GM20431 (cell line): ENCODE measurements at regions not wholly inside any gene's neighbourhood (a gene's known extent, or its start where the extent isn't known, plus 50 kb on each side); places are given as distances from the start of the nearest gene placed in this dataset.

Experiments used
- in situ Hi-C: fragments of 300-500 bp; cut with MseI, MboI; formaldehyde crosslinking; loops from one replicate; pipeline ENCODE4 v1.15.0; 2020; ENCODE audit warnings: low sequenced_read_pairs; ENCODE audit not compliant: unreplicated experiment

DNA sequence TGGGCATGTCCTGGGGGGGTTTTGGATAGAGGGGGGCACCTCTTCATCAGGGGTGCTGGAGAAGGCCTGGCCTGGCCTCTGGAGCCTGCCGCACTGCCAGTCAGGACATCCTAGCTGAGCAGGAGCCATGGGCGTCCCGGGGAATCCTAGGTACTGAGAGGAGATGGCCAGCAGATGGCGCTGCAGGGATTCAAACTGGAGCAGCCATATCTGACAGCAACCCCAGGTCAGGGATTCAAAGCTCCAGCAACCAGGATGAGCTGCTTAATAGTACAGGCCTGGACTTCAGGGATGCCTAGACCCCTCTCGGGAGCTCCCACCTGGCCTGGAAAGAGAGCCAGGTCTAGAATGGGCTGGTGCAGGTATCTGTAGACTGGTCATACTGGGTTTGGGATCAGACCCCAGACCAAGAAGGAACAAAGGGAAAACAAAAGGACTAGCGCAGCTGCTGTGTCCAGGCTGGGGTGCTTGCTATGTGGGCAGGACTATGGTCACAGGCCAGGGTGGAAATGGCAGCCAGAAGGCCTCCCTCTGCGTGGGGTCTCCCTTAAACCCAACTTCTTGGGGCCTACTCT, 306.9 kb upstream of the RBFOX1 start:
- in situ Hi-C loops = no loop called here

DNA sequence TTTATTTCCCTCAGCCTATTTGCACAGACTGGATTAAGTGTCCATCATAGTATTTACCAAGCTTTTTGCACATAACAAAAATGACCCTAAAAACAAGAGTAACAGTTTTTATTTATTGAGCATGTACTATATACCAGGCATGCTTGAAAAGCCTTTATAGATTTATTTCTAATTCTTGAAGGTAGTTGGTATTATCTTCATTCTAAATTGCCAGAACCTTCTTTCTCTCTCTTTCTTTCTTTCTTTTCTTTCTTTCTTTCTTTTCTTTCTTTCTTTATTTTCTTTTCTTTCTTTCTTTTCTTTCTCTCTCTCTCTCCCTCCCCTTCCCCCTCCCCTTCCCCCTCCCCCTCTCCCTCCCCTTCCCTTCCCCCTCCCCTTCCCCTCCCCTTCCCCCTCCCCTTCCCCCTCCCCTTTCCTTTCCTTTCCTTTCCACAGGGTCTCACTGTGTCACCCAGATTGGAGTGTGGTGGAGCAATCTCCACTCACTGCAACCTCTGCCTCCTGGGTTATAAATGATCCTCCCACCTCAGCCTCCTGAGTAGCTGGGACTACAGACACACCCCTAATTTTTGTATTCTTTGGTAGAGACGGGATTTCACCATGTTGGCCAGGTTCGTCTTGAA, 310.9 kb upstream of the RBFOX1 start:
- in situ Hi-C loops = no loop called here

DNA sequence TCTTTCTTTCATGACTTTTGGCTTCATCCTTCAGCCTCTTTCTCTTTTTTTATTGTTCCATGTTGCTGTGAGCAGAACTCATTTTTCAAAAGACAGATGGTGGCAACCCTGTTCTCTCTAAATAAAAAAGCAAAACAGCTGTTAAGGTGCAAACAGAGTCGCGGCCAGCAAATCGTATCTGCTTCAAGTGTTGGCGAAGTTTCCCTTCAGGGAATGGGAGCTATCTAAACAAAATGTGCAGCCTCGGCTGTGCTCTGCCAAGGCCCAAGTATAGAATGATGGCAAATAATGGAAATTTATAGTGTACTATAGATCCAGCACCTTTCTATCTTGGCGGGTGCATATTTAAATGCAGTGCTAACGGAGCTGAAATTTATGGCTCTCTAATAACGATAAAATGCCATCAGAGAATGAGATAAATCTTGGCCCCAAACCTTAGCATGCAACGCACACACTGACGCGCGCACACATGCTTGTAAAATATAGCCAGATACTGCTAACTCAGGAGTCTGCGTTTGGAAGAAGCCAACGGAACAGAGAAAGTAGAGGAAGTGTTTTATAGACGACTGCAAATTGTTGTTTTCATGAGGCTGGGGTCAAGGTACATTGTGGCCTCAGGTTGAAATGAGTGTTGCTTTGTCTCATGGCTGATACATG, 315.5 kb upstream of the RBFOX1 start:
- in situ Hi-C loops = no loop called here

DNA sequence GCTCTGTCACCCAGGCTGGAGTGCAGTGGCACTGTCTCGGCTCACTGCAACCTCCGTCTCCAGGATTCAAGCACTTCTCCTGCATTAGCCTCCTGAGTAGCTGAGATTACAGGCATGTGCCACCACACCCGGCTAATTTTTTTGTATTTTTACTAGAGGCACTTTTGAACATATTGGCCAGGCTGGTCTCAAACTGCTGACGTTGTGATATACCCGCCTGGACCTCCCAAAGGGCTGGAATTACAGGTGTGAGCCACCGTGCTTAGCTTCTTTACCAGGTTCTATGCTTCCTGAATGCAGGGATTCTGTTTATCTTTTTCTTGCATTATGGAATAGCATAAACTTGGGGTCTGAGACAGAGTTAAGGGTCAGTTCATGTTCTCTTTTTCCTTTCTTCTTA, 317.9 kb upstream of the RBFOX1 start:
- in situ Hi-C loops = no loop called here

DNA sequence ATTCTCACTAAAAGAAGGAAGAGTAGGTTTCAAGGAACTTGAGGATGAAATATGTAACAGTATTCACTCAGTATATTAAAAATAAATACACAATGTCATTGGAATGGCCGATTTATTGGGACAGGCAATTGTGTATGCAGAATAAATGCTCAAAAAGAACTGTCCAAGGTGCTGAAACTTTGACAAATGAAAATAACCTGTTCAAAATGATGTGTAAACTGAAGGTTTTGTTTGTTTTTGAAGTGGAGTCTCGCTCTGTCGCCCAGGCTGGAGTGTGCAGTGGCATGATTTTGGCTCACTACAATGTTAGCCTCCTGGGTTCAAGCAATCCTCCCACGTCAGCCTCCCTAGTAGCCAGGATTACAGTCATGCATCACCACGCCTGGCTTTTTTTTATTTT, 318.7 kb upstream of the RBFOX1 start:
- in situ Hi-C loops = no loop called here

DNA sequence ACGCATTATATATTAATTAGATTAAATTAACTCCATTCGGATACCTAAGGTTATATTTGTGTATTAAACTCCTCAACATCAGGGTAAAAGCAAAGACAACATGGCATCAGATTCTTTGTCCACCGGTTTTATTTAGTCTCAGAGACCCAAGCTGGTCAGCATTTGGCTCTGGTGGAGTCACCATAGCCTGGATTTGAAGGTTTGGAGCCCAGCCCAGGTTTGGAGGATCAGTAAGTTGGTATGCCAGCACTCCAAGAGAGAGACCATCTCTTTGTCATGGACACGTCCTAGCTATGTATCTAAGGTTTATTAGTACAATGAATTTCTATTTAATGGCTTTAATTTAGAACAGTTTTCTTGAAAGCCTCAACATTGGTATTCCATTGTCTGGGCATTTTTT, 328.4 kb upstream of the RBFOX1 start:
- in situ Hi-C loops = no loop called here

DNA sequence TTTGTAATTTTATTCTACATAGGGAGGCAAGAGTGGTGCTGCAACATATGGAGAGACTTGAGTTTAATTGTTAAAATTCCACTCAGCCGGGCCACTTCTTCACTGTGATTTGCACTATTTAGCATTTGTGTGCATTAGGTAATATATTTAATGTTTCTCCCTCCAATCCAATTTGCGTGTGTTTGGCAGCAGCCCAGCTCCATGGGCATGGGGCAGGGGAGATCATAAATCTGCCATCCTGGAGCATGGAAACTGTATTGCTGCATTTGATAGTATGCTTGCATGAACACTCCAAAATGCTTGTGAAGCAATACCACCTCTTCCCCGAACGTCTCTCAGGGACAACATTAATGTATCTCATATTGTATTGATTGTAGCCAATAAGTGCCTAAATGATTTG, 339.1 kb upstream of the RBFOX1 start:
- in situ Hi-C loops = no loop called here

DNA sequence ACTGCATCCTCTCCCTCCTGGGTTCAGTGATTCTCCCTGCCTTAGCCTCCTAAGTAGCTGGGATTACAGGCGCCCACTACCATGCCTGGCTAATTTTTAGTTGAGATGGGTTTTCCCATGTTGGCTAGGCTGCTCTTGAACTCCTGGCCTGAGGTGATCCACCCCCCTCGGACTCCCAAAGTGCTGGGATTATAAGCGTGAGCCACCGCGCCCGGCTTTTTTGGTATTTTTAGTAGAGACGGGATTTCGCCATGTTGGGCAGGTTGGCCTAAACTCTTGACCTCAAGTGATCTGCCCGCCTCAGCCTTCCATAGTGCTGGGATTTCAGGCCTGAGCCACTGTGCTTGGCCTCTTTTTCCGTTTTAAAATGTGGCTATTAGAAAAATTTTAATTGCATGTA, 343.8 kb upstream of the RBFOX1 start:
- in situ Hi-C loops = no loop called here

DNA sequence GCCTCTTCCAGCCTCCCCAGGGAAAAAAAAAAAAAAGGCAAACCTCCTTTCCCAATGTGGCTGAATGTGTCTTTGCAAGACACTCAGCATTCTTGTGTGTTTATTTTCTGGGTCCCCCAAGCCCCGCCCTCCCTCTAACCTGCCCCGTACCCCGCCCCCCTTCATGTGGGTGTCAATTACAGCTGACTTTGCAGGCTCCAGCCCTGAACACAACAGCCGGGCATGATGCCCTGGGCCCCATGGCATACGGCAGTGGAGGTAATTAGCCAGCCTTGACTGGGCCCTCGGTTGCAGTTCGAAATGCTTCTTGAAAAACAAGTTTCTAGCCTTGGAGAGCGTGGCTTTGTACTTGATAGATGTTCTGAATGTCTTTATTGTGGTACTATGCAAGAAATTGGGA, 354.7 kb upstream of the RBFOX1 start:
- in situ Hi-C loops = no loop called here

DNA sequence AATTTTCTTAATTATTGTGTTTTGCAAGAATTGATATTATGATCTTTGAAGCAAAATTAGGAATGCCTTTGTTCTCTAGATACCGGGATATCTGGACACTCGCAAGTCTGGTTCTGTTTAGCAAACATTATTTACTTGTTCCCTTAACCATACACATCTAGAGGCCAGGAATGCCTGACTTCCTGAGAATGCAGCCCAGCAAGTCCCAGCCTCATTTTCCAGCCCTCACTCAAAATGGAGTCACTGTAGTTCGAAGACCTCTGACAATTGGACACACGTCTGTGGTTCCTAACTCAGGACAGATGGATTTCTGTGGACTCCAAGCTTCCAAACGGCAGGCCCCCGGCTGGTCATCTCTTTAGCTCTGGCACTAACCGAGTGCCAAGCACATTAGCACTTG, 355.4 kb upstream of the RBFOX1 start:
- in situ Hi-C loops = no loop called here

DNA sequence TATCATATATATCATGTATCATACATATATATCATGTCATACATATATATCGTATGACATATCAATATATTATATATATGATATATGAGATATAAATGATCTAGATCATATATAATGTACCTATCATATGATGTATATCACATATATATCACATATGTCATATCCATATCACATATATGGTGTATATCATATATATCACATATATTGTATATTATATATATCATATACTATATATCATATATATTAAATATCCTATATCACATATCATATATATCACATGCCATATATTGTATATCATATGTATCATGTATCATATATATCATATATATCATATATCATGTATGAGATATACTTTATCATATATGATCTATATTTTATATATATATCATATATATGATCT, 355.9 kb upstream of the RBFOX1 start:
- in situ Hi-C loops = no loop called here

DNA sequence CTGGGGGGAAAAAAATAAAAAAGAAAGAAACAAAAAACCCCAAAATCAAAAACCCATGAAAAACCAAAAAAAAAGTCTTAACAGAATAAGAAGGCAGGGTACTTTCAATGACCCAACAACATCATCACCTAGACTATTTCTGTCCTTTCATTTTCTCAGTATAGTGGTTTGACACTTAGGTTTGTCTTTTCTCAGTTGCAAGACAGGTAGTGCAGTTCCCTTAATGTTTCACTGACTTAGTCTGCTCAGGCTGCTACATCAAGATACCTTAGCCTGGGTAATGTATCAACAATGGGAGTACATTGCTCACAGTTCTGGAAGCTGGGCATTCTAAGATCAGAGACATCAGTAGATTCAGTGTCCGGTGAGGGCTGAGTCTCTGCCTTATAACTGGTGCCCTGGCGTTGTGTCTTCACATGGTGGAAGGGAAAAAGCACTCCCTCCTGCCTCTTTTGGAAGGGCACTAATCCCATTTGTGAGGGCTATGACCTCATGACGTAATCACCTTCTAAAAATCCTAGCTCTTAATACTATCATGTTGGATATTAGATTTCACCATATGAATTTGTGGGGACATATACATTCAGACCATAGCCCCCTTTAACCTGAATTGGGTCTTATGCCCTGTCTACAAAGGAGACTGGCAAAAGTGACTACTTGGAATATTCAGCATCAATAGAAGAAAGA, 362.3 kb upstream of the RBFOX1 start:
- in situ Hi-C loops = no loop called here

DNA sequence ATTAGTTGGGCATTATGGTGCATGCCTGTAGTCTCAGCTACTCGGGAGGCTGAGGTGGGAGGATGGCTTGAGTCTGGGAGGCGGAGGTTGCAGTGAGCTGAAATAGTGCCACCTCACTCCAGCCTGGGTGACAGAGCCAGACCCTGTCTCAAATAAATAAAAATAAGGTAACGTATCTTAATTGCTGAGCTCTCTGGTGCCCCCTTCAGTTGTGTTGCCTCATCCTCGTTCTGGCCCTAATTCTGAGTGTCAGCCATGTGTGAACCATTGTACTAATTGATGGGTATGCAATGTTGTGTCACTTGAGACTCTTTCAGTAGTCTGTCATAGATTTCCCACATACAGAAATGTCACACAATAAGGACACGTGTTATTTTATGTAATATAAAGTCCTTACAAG, 363.1 kb upstream of the RBFOX1 start:
- in situ Hi-C loops = no loop called here

DNA sequence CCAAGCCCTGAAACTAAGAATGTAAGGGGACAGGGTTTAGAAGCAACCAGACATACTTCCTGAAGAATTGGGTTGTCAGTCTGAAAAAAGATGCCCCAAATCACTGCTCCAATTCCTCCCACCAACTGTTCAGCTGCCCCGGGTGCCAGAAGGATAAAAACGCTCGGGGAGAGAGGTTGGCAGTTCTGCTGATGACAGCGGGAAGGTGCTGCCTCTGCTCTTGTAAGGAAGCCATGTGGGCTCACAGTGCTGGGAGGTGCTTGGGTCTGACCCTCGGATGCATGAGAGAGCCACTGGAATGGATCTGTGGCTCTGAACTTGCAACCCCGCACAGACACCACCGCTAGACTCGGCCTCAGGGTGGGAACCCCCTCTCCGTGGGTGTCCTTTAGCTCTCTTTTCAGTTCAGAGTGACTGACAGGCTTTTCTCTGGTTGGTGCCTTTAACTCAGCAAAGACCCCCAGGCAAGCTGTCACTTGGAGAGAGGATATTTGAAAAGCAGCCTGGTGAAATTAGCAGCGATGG, 364.8 kb upstream of the RBFOX1 start:
- in situ Hi-C loops = no loop called here

DNA sequence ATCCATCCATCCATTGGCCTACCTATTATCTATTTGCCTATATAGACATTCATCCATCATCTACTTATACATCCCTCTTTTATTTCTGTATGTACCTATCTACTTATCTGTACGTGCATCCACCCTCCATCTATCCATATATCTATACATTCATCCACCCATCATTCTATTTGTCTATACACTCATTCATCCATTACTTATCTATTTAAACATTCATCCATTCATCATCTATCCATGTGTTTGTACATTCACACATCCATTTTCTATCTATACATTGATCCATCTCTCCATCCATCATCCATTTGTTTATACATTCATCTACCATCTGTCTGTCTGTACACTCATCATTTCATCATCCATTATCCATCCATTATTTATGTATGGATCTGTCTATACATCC, 365.7 kb upstream of the RBFOX1 start:
- in situ Hi-C loops = no loop called here

DNA sequence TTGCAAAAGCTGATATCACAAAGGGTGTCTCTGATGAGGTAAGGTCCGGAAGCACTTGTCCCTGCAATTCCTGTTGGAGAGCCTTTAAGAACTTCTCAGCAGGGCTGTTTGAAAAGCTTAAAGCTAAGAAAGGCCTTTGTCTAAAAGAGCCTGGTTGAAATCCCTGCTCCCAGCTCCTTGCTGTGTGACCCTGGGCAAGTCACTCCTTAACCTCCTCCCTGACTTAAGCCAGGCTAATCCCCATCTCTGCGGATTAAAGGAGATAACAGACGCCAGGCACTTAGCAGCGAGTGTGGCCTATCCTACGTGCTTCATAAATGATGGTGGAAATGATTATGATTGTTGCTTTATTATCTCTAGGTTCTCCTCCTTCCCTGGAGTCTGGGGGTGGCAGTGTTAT, 368.0 kb upstream of the RBFOX1 start:
- in situ Hi-C loops = no loop called here

DNA sequence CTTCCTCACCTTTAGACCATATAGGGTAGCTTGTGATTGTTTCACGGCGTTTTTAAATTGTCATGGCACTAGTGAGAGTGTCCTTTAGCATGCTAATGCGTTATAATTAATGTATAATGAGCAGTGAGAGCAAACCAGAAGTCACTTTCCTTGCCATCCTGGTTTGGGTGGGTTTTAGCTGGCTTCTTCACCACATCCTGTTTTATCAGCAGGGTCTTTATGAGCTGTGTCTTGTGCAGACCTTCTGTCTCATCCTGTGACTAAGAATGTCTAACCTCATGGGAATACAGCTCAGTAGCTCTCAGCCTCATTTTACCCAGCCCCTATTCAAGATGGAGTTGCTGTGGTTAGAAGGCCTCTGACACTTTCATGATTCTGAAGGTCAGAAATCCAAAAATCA, 370.9 kb upstream of the RBFOX1 start:
- in situ Hi-C loops = no loop called here

DNA sequence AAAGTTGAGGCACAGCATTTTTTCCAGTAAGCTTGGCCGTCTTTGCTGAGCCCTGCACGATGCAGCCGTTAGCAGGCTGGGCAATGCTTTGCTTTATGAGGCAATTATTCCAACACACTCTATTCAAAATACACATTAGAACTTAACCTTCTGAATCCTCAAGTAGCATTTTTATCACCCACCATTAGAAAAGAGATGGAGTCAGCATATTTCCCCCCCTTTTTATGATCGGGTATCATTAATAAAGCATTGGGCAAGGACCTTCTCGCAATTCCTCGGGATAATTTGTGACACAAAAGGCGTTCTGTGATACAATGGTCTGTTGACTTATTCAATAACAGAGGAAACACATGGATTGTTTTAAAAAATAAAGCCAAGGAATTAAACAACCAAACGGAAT, 374.5 kb upstream of the RBFOX1 start:
- in situ Hi-C loops = no loop called here

DNA sequence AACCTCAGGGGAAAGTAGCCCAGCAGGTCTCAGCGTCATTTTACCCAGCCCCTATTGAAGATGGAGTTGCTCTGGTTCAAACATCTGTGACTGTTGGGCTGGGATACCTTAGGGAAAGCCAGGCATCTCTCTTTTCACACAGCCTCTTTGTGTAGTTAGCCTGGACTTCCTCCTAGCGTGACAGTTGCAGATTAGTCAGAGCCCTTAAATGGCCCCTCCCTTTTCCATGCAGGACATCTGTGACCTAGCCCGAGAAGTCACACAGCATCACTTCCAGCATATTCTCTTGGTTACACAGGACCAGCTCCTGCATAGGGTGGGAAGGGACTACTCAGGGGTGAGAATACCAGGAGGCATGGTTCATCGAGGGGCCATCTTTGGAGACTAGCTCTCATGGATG, 375.0 kb upstream of the RBFOX1 start:
- in situ Hi-C loops = no loop called here

DNA sequence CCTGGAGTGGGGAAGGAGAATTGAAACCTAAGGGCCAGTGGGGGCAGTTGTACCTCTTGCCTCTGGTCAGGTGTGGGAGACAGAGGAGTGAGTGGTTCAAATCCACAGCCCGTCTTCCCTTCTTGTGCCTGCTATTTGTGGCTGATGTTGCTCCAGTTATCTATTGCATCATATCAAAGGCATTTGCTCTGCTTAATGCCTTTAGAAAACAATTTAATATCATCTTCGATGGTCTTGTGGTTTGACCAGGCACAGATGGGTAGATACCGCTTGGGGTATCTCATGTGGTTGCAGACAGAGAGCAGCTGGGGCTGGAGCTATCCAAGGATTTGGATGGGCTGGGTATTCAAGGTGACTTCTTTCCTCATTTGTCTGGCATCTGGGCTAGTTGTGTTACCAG, 376.1 kb upstream of the RBFOX1 start:
- in situ Hi-C loops = no loop called here

DNA sequence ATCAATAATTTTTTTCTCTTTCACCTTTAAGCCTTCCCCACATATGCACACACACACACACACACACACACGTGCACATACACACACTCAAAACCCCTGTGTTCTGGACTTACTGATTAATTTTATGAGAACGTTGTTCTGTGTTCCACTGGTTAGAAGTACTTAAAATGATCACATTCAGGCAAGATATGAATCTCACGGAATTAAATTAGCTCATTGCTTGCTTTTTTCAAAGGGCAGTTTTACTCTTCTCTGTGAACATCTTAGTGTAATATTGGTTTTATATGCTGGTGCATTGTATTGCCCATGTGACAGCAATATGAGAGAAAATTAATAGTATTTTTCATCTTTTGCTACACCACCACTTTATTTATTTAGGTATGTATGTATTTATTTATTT, 377.3 kb upstream of the RBFOX1 start:
- in situ Hi-C loops = no loop called here
